GM12864 (cell line): ENCODE measurements at regions not wholly inside any gene's neighbourhood (a gene's known extent, or its start where the extent isn't known, plus 50 kb on each side); places are given as distances from the start of the nearest gene placed in this dataset.
A peak's percentile ranks its signal among the peaks of the same experiment; 100 is the strongest.

ENCODE experiments used
- DNase-seq: peaks from one replicate; pipeline ENCODE4 v3.0.0-alpha.2; 2011; ENCODE audit warnings: low read depth
- H3K4me3 ChIP-seq: 2 replicates; pipeline ENCODE4 v1.5.1; 2011; ENCODE audit warnings: mild to moderate bottlenecking, low read depth, low read length, control low read depth
- CTCF ChIP-seq: IDR thresholded peaks from 2 replicates; pipeline ENCODE4 v1.5.1; 2011; ENCODE audit warnings: low read depth, mild to moderate bottlenecking, moderate library complexity, low read length, control low read depth, inconsistent platforms; ENCODE audit errors: missing control alignments

- TF ChIP-seq CTCF, result no peak
- no peak for DNase-seq
- H3K4me3 ChIP-seq, result no peak overlapping the region
These were observed 262.4 kb upstream of the PROK2 start for GRCh38 chr3:72047221-72047871.

GRCh38 chr3:72044231-72044855, 259.4 kb upstream of the PROK2 start:
- H3K4me3 ChIP-seq, result no peak overlapping the region
- no peak for TF ChIP-seq CTCF
- DNase-seq, result no peak

- TF ChIP-seq CTCF, result no peak
- peak; percentile 46 for DNase-seq
- H3K4me3 ChIP-seq, result no peak overlapping the region
These were observed 258.5 kb upstream of the PROK2 start for GRCh38 chr3:72043204-72044133.

- no peak overlapping the region for H3K4me3 ChIP-seq
- no peak for TF ChIP-seq CTCF
- no peak for DNase-seq
These were observed 257.7 kb upstream of the PROK2 start for GRCh38 chr3:72042397-72043203.

GRCh38 chr3:72041511-72041910, 256.6 kb upstream of the PROK2 start:
- no peak for TF ChIP-seq CTCF
- H3K4me3 ChIP-seq, result no peak overlapping the region
- no peak for DNase-seq

- TF ChIP-seq CTCF, result no peak
- H3K4me3 ChIP-seq, result no peak overlapping the region
- DNase-seq, result no peak
These were observed 256.1 kb upstream of the PROK2 start for GRCh38 chr3:72041076-72041475.
